ENCODE measurements at regions not wholly inside any gene's neighbourhood (a gene's known extent, or its start where the extent isn't known, plus 50 kb on each side); places are given as distances from the start of the nearest gene placed in this dataset.
"Not testable (repeated sequence)": the region's sequence is repeated elsewhere in the genome, so short reads cannot be mapped to it uniquely, and the experiment has no call there.

- not testable (repeated sequence) for H3K4me1 Mint-ChIP-seq; H3K9me3 ChIP-seq (ENCODE audit: control insufficient read depth in 2 of 2, low read length in 2 of 2); H3K27me3 Mint-ChIP-seq; H3K27me3 ChIP-seq (ENCODE audit: control insufficient read depth, insufficient read depth, low read length); H3K4me3 ChIP-seq (ENCODE audit: low read depth, low read length); H3K27ac ChIP-seq (ENCODE audit: insufficient read depth, low read length, poor library complexity, severe bottlenecking); H3K4me3 Mint-ChIP-seq; H3K36me3 ChIP-seq (ENCODE audit: control insufficient read depth, insufficient read depth, low read length); H3K4me1 ChIP-seq (ENCODE audit: control insufficient read depth, insufficient read depth, low read length, poor library complexity, severe bottlenecking); H3K9me3 Mint-ChIP-seq; H3K27ac Mint-ChIP-seq; ATAC-seq (ENCODE audit: low read depth in 2 of 2); DNase-seq; H3K36me3 Mint-ChIP-seq
These were observed 76.6 kb downstream of the KCNJ18 start for GRCh38 chr17:21768729-21769462.

GRCh38 chr17:21769781-21770180, 77.5 kb downstream of the KCNJ18 start:
- H3K27ac ChIP-seq (ENCODE audit: insufficient read depth, low read length, poor library complexity, severe bottlenecking); H3K27ac Mint-ChIP-seq; H3K36me3 Mint-ChIP-seq; H3K27me3 Mint-ChIP-seq; H3K4me1 Mint-ChIP-seq; H3K4me3 ChIP-seq (ENCODE audit: low read depth, low read length); H3K4me3 Mint-ChIP-seq; H3K27me3 ChIP-seq (ENCODE audit: control insufficient read depth, insufficient read depth, low read length); DNase-seq; H3K9me3 Mint-ChIP-seq; H3K9me3 ChIP-seq (ENCODE audit: control insufficient read depth in 2 of 2, low read length in 2 of 2); H3K36me3 ChIP-seq (ENCODE audit: control insufficient read depth, insufficient read depth, low read length); ATAC-seq (ENCODE audit: low read depth in 2 of 2); H3K4me1 ChIP-seq (ENCODE audit: control insufficient read depth, insufficient read depth, low read length, poor library complexity, severe bottlenecking): not testable (repeated sequence)

- H3K27ac ChIP-seq (ENCODE audit: insufficient read depth, low read length, poor library complexity, severe bottlenecking); H3K4me1 Mint-ChIP-seq; DNase-seq; H3K4me1 ChIP-seq (ENCODE audit: control insufficient read depth, insufficient read depth, low read length, poor library complexity, severe bottlenecking); H3K9me3 ChIP-seq (ENCODE audit: control insufficient read depth in 2 of 2, low read length in 2 of 2); H3K4me3 Mint-ChIP-seq; H3K27ac Mint-ChIP-seq; H3K9me3 Mint-ChIP-seq; H3K27me3 Mint-ChIP-seq; H3K4me3 ChIP-seq (ENCODE audit: low read depth, low read length); H3K36me3 ChIP-seq (ENCODE audit: control insufficient read depth, insufficient read depth, low read length); H3K36me3 Mint-ChIP-seq; H3K27me3 ChIP-seq (ENCODE audit: control insufficient read depth, insufficient read depth, low read length): not testable (repeated sequence)
- peak; percentile 66 to 72 for ATAC-seq (ENCODE audit: low read depth in 2 of 2)
These were observed 78.4 kb downstream of the KCNJ18 start for GRCh38 chr17:21770466-21771446.

- Histone ChIP-seq H3K27me3 (ENCODE audit: control insufficient read depth, insufficient read depth, low read length) (no peaks in the 10 kb centered on the region), H3K9me3 (ENCODE audit: control insufficient read depth in 2 of 2, low read length in 2 of 2) (no peaks in the 10 kb centered on the region), H3K4me1 (ENCODE audit: control insufficient read depth, insufficient read depth, low read length, poor library complexity, severe bottlenecking) (no peaks in the 10 kb centered on the region), H3K27ac (ENCODE audit: insufficient read depth, low read length, poor library complexity, severe bottlenecking) (no peak overlapping the region), H3K36me3 (ENCODE audit: control insufficient read depth, insufficient read depth, low read length) (no peaks in the 10 kb centered on the region), H3K4me3 (ENCODE audit: low read depth, low read length) (no peak overlapping the region)
- Mint-ChIP-seq H3K27me3 (no peaks in the 10 kb centered on the region), H3K4me1 (peaks cover 0 to 2% (median 0%) of the 10 kb centered on the region in 4 donors), H3K4me3 (no peak overlapping the region), H3K36me3 (no peaks in the 10 kb centered on the region), H3K27ac (no peak overlapping the region), H3K9me3 (peaks cover 0 to 8% (median 0%) of the 10 kb centered on the region in 7 donors)
- ATAC-seq (ENCODE audit: low read depth in 2 of 2) (no peak), DNase-seq (no peak)
These were observed 80.0 kb downstream of the KCNJ18 start for GRCh38 chr17:21772321-21772720.

- ATAC-seq (ENCODE audit: low read depth in 2 of 2); H3K4me3 Mint-ChIP-seq; H3K27ac ChIP-seq (ENCODE audit: insufficient read depth, low read length, poor library complexity, severe bottlenecking): not testable (repeated sequence)
These were observed 80.8 kb downstream of the KCNJ18 start for GRCh38 chr17:21772991-21773713.

GRCh38 chr17:21774263-21774662, 81.9 kb downstream of the KCNJ18 start:
- no peak overlapping the region for H3K4me3 Mint-ChIP-seq
- H3K9me3 Mint-ChIP-seq: peaks cover 0 to 2% (median 0%) of the 10 kb centered on the region in 7 donors
- ATAC-seq (ENCODE audit: low read depth in 2 of 2): no peak
- H3K4me1 Mint-ChIP-seq: no peaks in the 10 kb centered on the region
- no peak overlapping the region for H3K27ac ChIP-seq (ENCODE audit: insufficient read depth, low read length, poor library complexity, severe bottlenecking)
- H3K4me1 ChIP-seq (ENCODE audit: control insufficient read depth, insufficient read depth, low read length, poor library complexity, severe bottlenecking): no peaks in the 10 kb centered on the region
- H3K9me3 ChIP-seq (ENCODE audit: control insufficient read depth in 2 of 2, low read length in 2 of 2): no peaks in the 10 kb centered on the region
- no peaks in the 10 kb centered on the region for H3K27me3 Mint-ChIP-seq
- H3K27me3 ChIP-seq (ENCODE audit: control insufficient read depth, insufficient read depth, low read length): no peaks in the 10 kb centered on the region
- no peak overlapping the region for H3K4me3 ChIP-seq (ENCODE audit: low read depth, low read length)
- no peak for DNase-seq
- H3K36me3 ChIP-seq (ENCODE audit: control insufficient read depth, insufficient read depth, low read length): no peaks in the 10 kb centered on the region
- H3K27ac Mint-ChIP-seq: no peak overlapping the region
- H3K36me3 Mint-ChIP-seq: no peaks in the 10 kb centered on the region

More at GRCh38 chr17:21772991-21773713, 80.8 kb downstream of the KCNJ18 start:
- not testable (repeated sequence) for H3K4me3 ChIP-seq (ENCODE audit: low read depth, low read length); H3K4me1 Mint-ChIP-seq; H3K4me1 ChIP-seq (ENCODE audit: control insufficient read depth, insufficient read depth, low read length, poor library complexity, severe bottlenecking); H3K9me3 ChIP-seq (ENCODE audit: control insufficient read depth in 2 of 2, low read length in 2 of 2); H3K9me3 Mint-ChIP-seq; H3K27me3 ChIP-seq (ENCODE audit: control insufficient read depth, insufficient read depth, low read length); H3K27ac Mint-ChIP-seq; DNase-seq; H3K36me3 Mint-ChIP-seq; H3K36me3 ChIP-seq (ENCODE audit: control insufficient read depth, insufficient read depth, low read length); H3K27me3 Mint-ChIP-seq

GRCh38 chr17:21775566-21775965, 83.2 kb downstream of the KCNJ18 start:
- H3K4me3 ChIP-seq (ENCODE audit: low read depth, low read length); H3K27me3 Mint-ChIP-seq; DNase-seq; H3K4me3 Mint-ChIP-seq; ATAC-seq (ENCODE audit: low read depth in 2 of 2); H3K4me1 ChIP-seq (ENCODE audit: control insufficient read depth, insufficient read depth, low read length, poor library complexity, severe bottlenecking); H3K4me1 Mint-ChIP-seq; H3K27me3 ChIP-seq (ENCODE audit: control insufficient read depth, insufficient read depth, low read length); H3K36me3 ChIP-seq (ENCODE audit: control insufficient read depth, insufficient read depth, low read length); H3K9me3 ChIP-seq (ENCODE audit: control insufficient read depth in 2 of 2, low read length in 2 of 2); H3K9me3 Mint-ChIP-seq; H3K36me3 Mint-ChIP-seq; H3K27ac ChIP-seq (ENCODE audit: insufficient read depth, low read length, poor library complexity, severe bottlenecking); H3K27ac Mint-ChIP-seq: not testable (repeated sequence)

Measured in CD4-positive, CD25-positive, alpha-beta regulatory T cell (primary cell).